ENCODE measurements at regions not wholly inside any gene's neighbourhood (a gene's known extent, or its start where the extent isn't known, plus 50 kb on each side); places are given as distances from the start of the nearest gene placed in this dataset.

- TF ChIP-seq CTCF (IDR thresholded peaks at IDR 0.05; ENCODE audit: low read length) (no peak), EZH2 (optimal IDR thresholded peaks at IDR 0.05; ENCODE audit: low read depth, low read length) (no peak), EZH2phosphoT487 (IDR thresholded peaks at IDR 0.05; ENCODE audit: low read length) (no peak)
These were observed 193.6 kb upstream of the RASSF8 start for GRCh38 chr12:25764892-25765291.

All from MM.1S (cell line).